Cardiac muscle cell (in vitro differentiated cells and primary cell): ENCODE measurements at regions not wholly inside any gene's neighbourhood (a gene's known extent, or its start where the extent isn't known, plus 50 kb on each side); places are given as distances from the start of the nearest gene placed in this dataset.

Source experiments
- DNase-seq, 2 donors: peaks; one replicate each; pipeline versions ENCODE4 v3.0.0 to v3.0.0-alpha.2; 2010 to 2017; ENCODE audit warnings: low read depth in 1 of 2, low spot score in 1 of 2
- H3K27ac ChIP-seq: fragments of 200-600 bp; sonication (generic); 2 replicates; pipeline ENCODE4 v1.5.1; 2016
- H3K27me3 ChIP-seq: fragments of 200-600 bp; sonication (generic); 2 replicates; pipeline ENCODE4 v1.6.0; 2016; ENCODE audit warnings: control low read depth
- H3K36me3 ChIP-seq: fragments of 200-600 bp; sonication (generic); 2 replicates; pipeline ENCODE4 v1.5.1; 2016; ENCODE audit warnings: control low read depth
- H3K4me1 ChIP-seq: fragments of 200-600 bp; sonication (generic); 2 replicates; pipeline ENCODE4 v1.8.1; 2017; ENCODE audit warnings: low read depth, mild to moderate bottlenecking, mixed run types
- H3K4me3 ChIP-seq: fragments of 200-600 bp; sonication (generic); 2 replicates; pipeline ENCODE4 v1.5.1; 2016; ENCODE audit warnings: mild to moderate bottlenecking
- H3K9me3 ChIP-seq: fragments of 200-600 bp; sonication (generic); 2 replicates; pipeline ENCODE4 v1.5.1; 2017; ENCODE audit warnings: low read depth, mild to moderate bottlenecking, control low read depth
- TF ChIP-seq, protein P1 (sequence below): IDR thresholded peaks from 2 replicates; pipeline ENCODE4 v1.5.1; 2012; ENCODE audit warnings: low read depth, mild to moderate bottlenecking, low read length

DNA sequence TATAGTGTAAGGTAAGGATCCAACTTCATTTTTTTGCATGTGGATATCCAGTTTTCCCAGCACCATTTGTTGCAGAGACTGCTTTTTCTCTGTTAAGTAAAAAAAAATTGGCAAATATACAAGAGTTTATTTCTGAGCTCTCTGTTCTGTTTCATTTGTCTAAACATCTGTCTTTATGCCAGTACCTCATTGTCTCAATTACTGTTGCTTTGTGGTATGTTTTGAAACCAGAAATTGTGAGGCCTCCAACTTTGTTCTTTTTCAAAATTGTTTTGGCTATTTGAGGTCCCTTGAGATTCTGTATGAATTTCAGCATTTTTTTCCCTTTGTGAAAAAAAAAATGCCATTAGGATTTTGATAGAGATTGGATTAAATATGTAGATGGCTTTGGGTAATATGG, 150.5 kb downstream of the MINAR1 start:
- H3K27me3 ChIP-seq, result no peaks in the 10 kb centered on the region
- TF ChIP-seq, protein P1, sequence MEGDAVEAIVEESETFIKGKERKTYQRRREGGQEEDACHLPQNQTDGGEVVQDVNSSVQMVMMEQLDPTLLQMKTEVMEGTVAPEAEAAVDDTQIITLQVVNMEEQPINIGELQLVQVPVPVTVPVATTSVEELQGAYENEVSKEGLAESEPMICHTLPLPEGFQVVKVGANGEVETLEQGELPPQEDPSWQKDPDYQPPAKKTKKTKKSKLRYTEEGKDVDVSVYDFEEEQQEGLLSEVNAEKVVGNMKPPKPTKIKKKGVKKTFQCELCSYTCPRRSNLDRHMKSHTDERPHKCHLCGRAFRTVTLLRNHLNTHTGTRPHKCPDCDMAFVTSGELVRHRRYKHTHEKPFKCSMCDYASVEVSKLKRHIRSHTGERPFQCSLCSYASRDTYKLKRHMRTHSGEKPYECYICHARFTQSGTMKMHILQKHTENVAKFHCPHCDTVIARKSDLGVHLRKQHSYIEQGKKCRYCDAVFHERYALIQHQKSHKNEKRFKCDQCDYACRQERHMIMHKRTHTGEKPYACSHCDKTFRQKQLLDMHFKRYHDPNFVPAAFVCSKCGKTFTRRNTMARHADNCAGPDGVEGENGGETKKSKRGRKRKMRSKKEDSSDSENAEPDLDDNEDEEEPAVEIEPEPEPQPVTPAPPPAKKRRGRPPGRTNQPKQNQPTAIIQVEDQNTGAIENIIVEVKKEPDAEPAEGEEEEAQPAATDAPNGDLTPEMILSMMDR, result no peak
- no peaks in the 10 kb centered on the region for H3K4me1 ChIP-seq
- no peaks in the 10 kb centered on the region for H3K9me3 ChIP-seq
- no peak overlapping the region for H3K27ac ChIP-seq
- peak in 1 of 2 donors; percentile 1 for DNase-seq
- H3K4me3 ChIP-seq, result no peak overlapping the region
- no peaks in the 10 kb centered on the region for H3K36me3 ChIP-seq

DNA sequence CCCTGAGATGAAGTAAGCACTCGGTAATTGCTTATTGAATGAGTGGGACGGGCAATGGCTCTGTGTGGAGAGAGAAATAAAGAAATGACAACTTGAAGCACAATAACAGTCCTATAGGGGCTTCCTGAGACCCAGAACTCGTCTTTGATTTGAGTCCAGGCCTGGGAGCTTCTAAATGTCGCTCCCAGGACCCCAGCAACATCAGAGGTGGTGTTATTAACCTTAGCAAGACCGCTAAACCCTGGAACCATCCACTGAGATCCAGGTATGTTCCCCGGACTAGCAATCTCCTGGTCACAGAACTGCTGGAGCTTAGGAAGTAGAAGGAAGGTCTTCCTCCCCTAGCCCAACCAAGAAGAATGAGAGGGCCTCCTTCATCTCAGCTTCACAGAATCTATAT, 160.0 kb downstream of the MINAR1 start:
- no peak overlapping the region for H3K4me3 ChIP-seq
- no peaks in the 10 kb centered on the region for H3K9me3 ChIP-seq
- no peaks in the 10 kb centered on the region for H3K4me1 ChIP-seq
- no peaks in the 10 kb centered on the region for H3K27me3 ChIP-seq
- no peak for DNase-seq
- no peaks in the 10 kb centered on the region for H3K36me3 ChIP-seq
- H3K27ac ChIP-seq, result no peak overlapping the region
- TF ChIP-seq, protein P1, result no peak

DNA sequence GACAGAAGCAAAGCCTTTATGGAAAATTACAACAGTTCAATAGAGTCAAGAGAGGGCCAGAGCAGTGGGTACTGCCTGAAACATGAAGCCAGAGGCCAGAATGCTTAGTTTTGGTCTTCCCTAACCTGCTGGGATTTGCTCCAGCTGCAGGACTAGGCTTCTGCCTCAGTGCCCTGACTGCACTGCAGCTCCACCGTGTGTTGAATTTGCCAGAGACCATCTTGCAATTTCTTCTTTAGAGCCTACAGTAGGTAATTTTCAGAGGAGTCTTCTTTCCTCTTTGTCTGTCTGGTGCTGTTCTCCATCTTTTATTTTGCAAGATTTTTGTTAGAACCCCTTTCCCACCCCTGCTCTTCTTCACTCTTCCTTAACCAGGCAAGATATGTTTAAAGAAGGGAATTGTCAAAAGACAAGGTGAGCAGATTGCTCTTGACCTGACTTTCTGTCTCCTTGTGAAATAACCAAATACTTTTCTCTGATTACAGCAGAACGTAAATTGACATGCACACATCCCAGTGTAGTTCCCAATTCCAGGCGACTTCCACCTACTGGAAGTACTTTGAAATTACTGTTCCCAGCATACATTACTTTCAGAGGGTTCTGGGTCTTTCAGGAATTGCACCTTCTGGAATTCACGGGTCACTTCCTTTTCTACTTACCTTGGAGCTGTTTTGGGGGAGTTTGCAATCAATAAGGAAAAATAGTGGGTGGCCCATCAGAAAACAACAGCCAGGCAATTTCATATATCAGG, 161.2 kb downstream of the MINAR1 start:
- no peak overlapping the region for H3K27ac ChIP-seq
- H3K9me3 ChIP-seq, result no peaks in the 10 kb centered on the region
- H3K36me3 ChIP-seq, result no peaks in the 10 kb centered on the region
- TF ChIP-seq, protein P1, result peak; percentile 32
- peak; percentile 14 to 20 for DNase-seq
- no peaks in the 10 kb centered on the region for H3K4me1 ChIP-seq
- no peaks in the 10 kb centered on the region for H3K27me3 ChIP-seq
- H3K4me3 ChIP-seq, result no peak overlapping the region

DNA sequence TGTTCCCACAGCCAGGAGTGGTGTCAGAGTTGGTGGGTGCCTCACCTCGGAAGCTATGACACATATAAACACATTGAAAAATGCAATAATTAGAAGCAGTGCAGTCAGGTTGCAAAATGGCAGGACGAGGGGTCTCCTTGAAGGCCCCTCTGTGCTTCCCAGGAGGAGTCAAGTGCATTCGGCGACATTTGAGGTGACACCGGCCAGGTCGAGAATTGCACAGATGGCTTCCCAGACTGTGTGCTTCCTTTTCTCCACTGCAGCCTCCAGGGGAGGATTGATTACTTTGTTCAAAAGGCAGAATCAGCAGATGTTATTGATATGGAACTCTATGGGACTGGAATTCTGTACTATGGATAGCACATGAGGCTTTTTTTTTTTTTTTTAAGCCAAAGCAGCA, 163.2 kb downstream of the MINAR1 start:
- Histone ChIP-seq H3K27me3 (no peaks in the 10 kb centered on the region), H3K9me3 (no peaks in the 10 kb centered on the region), H3K36me3 (no peaks in the 10 kb centered on the region), H3K4me3 (no peak overlapping the region), H3K4me1 (no peaks in the 10 kb centered on the region), H3K27ac (no peak overlapping the region)
- TF ChIP-seq, protein P1, result no peak
- DNase-seq, result no peak

DNA sequence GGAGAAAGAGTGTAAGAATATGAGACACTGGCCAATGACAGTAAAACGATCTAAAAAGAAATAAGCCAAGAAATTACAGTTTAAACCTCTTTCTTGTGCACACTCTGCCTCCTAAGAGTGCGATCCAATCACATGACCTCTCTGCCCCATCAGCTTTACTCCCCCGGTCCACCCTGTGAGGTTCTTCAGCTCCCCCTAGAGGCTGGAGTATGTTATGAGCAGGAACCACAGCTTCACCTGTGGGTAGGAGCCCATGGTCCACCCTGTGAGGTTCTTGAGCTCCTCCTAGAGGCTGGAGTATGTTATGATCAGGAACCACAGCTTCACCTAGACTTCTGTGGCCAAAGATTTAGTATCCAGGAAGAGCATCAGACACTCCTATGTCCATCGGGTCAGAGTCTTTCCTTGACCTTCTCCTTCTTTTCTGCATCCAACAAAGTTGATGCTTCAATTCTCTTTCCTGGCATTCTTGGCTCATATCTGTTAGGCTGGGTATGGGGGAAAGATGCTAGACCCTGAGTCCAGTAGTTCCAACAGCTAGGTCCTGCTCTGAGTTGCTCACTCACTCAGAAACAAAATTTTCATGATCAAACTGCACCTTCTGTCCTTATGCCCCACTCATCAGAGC, 164.0 kb downstream of the MINAR1 start:
- TF ChIP-seq, protein P1, result peak; percentile 91
- Histone ChIP-seq H3K9me3 (no peaks in the 10 kb centered on the region), H3K36me3 (no peaks in the 10 kb centered on the region), H3K27ac (no peak overlapping the region), H3K27me3 (no peaks in the 10 kb centered on the region), H3K4me3 (no peak overlapping the region), H3K4me1 (no peaks in the 10 kb centered on the region)
- peak; percentile 84 to 90 for DNase-seq
